ENCODE measurements at regions not wholly inside any gene's neighbourhood (a gene's known extent, or its start where the extent isn't known, plus 50 kb on each side); places are given as distances from the start of the nearest gene placed in this dataset.

GRCh38 chr21:36608897-36609225 lies 90.1 kb upstream of the SIM2 start:
- no peak for TF ChIP-seq CTCF (conservative IDR thresholded peaks at IDR 0.05; ENCODE audit: low read length)
- no peak for TF ChIP-seq EZH2phosphoT487 (IDR thresholded peaks at IDR 0.05; ENCODE audit: borderline replicate concordance, low read depth, low read length)

Data from OCI-LY7 (cell line).